Stimulated activated CD4-positive, alpha-beta T cell treated with anti-CD3 and anti-CD28 coated beads, Interleukin-1b, Interleukin-23, amount 100 ng/mL, for 4 hours (primary cell): ENCODE measurements at regions not wholly inside any gene's neighbourhood (a gene's known extent, or its start where the extent isn't known, plus 50 kb on each side); places are given as distances from the start of the nearest gene placed in this dataset.
"Not testable (repeated sequence)": the region's sequence is repeated elsewhere in the genome, so short reads cannot be mapped to it uniquely, and the experiment has no call there.

Experiments
- DNase-seq, 2 donors: peaks; one replicate each; pipeline ENCODE4 v3.0.0-alpha.2; 2020; ENCODE audit warnings: low read depth in 2 of 2

- DNase-seq = no peak
Observed at GRCh38 chr2:19654310-19655090, 247.3 kb downstream of the TTC32 start.

GRCh38 chr2:19653509-19653908, 248.3 kb downstream of the TTC32 start:
- no peak for DNase-seq

- no peak for DNase-seq
Observed at GRCh38 chr2:19652811-19653210, 249.0 kb downstream of the TTC32 start.

- DNase-seq = no peak
Observed at GRCh38 chr2:19651466-19651865, 250.3 kb downstream of the TTC32 start.

- no peak for DNase-seq
Observed at GRCh38 chr2:19649785-19650380, 251.9 kb downstream of the TTC32 start.

GRCh38 chr2:19649142-19649541, 252.6 kb downstream of the TTC32 start:
- no peak for DNase-seq

- no peak for DNase-seq
Observed at GRCh38 chr2:19648583-19648982, 253.2 kb downstream of the TTC32 start.

GRCh38 chr2:19646987-19647386, 254.8 kb downstream of the TTC32 start:
- no peak for DNase-seq

- no peak for DNase-seq
Observed at GRCh38 chr2:19644763-19645162, 257.0 kb downstream of the TTC32 start.

- DNase-seq = no peak
Observed at GRCh38 chr2:19643117-19643518, 258.7 kb downstream of the TTC32 start.

GRCh38 chr2:19642501-19642900, 259.3 kb downstream of the TTC32 start:
- no peak for DNase-seq

- no peak for DNase-seq
Observed at GRCh38 chr2:19635951-19636510, 265.8 kb downstream of the TTC32 start.

GRCh38 chr2:19632403-19632991, 269.3 kb downstream of the TTC32 start:
- no peak for DNase-seq

- no peak for DNase-seq
Observed at GRCh38 chr2:19631871-19632270, 269.9 kb downstream of the TTC32 start.

- DNase-seq = no peak
Observed at GRCh38 chr2:19630921-19631320, 270.9 kb downstream of the TTC32 start.

- no peak for DNase-seq
Observed at GRCh38 chr2:19627359-19627758, 268.9 kb upstream of the OSR1 start.

GRCh38 chr2:19623488-19623887, 265.1 kb upstream of the OSR1 start:
- DNase-seq = no peak

GRCh38 chr2:19617257-19617848, 258.9 kb upstream of the OSR1 start:
- no peak for DNase-seq

GRCh38 chr2:19615402-19615801, 257.0 kb upstream of the OSR1 start:
- not testable (repeated sequence) for DNase-seq

- DNase-seq = no peak
Observed at GRCh38 chr2:19614066-19614465, 255.6 kb upstream of the OSR1 start.

- DNase-seq = no peak
Observed at GRCh38 chr2:19611491-19612332, 253.3 kb upstream of the OSR1 start.

- no peak for DNase-seq
Observed at GRCh38 chr2:19609266-19609665, 250.8 kb upstream of the OSR1 start.
